ENCODE measurements at regions not wholly inside any gene's neighbourhood (a gene's known extent, or its start where the extent isn't known, plus 50 kb on each side); places are given as distances from the start of the nearest gene placed in this dataset.
A peak's percentile ranks its signal among the peaks of the same experiment; 100 is the strongest.

DNA sequence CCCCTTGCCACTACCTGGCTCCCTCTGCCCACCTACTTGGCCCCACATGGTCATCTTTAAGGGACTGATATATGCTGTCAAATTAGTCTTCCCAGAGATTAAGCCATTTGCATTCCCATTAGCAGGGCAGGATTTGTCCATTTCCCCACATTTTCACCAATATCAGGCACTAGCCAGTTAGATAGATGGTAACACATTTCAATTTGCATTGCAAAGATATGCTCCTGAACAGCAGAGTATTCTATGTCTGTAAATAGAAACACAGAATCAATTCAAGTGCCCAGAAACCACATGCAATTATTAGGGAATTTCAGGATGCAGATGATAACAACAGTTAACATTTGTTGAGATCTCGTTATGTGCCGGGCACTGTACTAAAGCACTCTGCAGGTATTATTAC, 92.6 kb upstream of the IL12B start:
- DNase-seq, result no peak

- no peak for DNase-seq
These were observed 93.8 kb upstream of the IL12B start for GRCh38 chr5:159424123-159424522.

GRCh38 chr5:159426694-159427093, 96.4 kb upstream of the IL12B start:
- DNase-seq, result no peak

GRCh38 chr5:159427180-159428012, 97.1 kb upstream of the IL12B start:
- DNase-seq, result no peak

- no peak for DNase-seq
These were observed 100.2 kb upstream of the IL12B start for GRCh38 chr5:159430361-159431012.

GRCh38 chr5:159435855-159436254, 105.6 kb upstream of the IL12B start:
- DNase-seq, result no peak

DNA sequence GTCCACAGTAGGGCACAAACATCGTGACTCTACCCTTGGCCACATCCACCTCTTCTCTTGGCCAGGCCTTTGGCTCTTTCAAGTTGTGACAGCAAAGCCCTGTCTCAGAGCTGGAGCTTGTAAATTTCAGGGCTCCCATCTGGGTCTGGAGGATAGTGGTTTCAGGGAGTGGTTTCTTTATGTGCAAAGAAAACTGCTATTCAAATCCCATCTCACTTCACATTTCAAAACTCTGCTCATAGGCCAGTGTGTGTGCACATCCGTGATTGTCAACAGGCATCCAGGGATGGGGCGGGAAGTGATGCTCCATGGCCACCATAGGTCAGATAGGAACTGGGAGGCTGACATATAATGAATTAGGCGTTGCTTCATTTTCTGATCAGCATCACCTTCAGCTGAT, 107.8 kb upstream of the IL12B start:
- no peak for DNase-seq

- DNase-seq, result no peak
These were observed 108.7 kb upstream of the IL12B start for GRCh38 chr5:159439002-159439401.

- no peak for DNase-seq
These were observed 109.9 kb upstream of the IL12B start for GRCh38 chr5:159440235-159440634.

GRCh38 chr5:159440968-159441367, 110.7 kb upstream of the IL12B start:
- DNase-seq, result no peak

DNA sequence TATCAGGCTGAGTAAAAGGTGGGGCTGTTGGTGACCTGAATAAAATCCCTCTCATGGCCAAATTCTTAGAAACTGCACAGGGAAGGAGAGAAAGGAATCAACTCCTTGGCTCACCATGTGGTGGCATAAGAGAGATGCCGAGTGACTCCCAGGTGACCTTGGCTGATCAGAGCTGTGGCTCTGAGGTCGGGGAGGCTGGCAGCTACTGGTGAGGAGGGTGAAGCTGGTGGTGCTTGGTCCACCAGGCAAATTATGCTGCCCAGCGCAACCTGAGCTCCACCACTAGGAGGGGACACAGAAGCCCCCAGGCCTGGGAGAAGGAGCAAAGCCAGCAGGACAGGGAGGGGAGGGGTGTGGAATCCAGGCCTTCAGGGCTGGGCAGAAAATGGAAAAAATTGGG, 111.2 kb upstream of the IL12B start:
- DNase-seq, result no peak

DNA sequence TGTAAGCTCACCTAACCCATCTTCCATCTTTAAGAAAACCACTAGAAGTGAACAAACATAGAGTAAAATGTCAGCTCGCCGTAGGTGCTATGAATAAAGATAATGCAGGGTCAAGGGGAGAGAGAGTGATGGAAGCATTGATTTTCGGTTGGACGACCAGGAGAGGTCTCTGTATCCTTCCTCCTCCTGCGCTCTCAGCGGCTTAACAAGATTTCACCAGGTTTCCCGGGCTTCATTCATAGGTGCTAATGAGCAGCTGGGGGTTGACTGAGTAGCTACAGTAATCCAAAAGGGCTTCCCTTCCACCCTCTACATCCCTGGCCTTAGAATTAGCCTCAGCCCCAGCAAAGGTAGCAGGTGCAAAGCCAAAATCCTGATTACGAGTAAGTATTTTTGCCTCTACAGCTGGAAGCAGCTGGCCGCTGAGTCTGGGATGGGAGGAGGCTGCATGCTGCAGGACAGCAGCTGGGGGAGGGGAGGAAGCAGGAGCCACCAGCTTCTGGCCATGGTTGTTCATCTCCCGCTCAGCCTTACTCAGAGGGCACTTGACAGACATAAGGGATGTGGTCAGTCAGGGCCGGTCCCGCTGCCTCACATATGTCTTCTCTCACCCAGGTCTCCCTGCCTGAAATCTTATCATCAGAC, 112.0 kb upstream of the IL12B start:
- DNase-seq, result no peak

DNA sequence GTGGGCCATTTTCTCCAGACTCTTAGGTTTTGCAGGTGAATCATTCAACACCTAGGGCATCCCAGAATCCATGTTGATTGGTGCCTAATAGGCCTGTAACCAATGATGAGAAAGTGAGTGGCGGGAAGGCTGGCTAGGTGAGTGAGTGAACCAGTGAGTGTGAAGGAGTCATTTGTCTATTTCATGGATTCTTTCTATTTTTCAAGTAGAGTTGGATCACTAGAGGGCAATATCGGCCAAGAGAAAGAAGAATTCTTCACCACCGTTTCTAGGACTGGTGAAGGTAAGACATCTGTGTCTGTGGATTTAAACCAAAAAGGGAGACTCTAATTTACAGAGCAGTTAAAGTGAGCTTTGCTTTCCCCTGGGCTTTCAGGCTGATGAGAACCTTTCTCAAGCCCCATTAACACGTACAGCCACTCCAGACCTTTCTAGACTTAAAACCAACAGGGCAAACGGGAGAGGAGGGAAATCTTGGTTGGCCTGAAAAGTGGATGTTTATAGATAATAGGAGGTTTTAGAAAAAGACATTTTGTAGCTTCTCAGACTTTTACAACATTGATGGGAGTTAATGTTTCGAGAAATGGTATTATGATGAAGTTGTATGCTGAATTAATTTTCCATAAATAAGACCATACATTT, 114.3 kb upstream of the IL12B start:
- peak; percentile 13 for DNase-seq

DNA sequence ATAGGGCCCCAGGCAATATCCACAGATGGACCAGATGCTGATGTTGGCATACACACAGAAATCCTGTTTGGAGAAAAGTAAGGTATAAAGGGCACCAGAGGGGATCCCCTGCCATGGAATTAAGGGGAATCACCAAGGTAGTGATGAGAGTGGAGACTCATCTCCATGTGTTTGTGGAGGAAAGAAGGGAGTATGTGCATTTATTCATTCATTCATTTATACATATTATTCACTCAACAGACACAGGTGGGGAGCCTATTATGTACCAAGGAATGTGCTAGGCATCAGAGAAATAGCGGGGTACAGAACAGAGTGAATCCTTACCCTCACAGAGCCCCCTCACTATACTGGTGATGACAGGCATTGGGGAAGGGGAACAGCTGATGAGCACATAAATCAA, 116.8 kb upstream of the IL12B start:
- no peak for DNase-seq

DNA sequence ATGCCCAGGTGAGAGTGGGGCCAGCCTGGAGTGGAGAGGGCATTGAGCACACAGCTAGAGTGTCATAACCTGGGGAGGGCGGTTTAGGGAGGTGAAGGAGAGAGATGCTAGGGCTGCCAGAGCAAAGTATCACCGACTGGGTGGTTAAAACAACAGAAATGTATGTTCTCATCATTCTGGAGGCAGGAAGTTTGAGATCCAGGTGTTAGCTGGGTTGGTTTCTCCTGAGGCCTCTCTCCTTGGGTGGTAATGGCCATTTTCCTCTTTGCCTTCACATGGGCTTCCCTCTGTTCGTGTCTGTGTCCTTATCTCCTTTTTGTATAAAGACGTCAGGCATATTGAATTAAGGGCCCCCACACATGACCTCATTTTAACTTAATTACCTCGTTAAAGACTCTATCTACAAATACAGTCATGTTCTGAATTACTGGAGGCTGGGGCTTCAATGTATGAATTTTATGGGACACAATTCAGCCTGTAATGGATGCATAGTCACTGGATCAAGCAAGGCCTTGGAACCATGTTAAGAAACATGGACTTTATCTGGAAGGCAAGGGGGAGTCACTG, 118.6 kb upstream of the IL12B start:
- DNase-seq, result no peak

- DNase-seq, result no peak
These were observed 119.6 kb upstream of the IL12B start for GRCh38 chr5:159449925-159450324.

DNA sequence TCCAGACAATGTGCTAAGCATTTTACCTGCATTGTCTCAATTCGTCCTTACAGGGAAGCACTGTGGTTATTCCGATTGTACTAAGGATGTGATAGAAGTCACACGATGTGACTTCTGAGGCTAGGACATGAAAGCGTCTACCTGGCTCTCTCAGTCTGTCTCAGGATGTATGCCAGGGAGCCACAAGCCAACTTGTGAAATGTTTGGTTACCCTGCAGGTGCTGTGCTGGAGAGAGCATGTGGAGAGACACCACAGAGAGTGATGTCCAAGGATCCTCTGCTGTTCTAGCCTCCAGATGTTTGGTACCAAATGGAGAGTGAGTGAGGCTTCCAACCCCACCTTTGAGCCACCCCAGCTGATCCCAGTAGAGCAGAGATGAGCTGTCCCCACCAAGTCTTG, 120.1 kb upstream of the IL12B start:
- DNase-seq, result no peak

DNA sequence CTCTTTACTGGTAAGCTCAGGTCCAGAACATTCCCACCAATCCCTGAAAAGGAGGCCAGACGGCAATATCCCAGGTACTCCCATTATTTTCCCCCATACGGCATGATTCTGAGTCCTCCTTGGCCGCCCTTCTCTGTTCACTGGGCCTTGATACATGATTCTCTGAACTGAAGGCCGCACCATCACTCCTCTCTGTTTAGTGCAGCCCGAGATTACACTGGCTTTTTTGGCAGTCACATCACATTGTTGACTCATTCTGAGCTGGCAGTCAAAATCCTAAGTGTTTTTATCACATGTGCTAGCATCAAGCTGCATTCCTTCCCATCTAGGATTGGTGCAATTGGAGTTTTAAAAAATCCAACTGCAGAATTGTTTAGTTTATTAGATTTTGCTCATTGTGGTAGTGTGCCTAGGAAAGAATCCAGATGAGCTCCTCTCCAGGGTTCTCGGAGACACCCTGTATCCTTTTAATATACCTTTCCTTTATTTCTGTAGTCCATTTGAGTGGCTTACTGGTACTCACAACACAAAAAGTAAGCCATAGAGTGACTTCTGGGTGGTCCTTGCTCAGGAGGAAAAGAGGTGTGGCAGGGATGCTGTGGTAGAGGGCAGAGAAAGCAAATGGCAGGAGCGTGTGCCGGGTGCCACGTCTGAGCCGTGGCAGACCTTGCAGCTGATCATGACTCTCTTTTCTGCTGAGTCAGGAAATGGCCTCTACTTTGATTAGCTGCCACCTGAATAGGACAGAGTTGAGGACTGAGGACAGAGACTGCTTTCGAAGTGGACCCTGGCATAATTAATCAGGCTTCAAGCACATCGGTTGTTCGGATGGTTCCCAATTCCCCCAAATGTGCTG, 121.1 kb upstream of the IL12B start:
- DNase-seq, result no peak

- DNase-seq, result no peak
These were observed 122.3 kb upstream of the IL12B start for GRCh38 chr5:159452480-159453167.

DNA sequence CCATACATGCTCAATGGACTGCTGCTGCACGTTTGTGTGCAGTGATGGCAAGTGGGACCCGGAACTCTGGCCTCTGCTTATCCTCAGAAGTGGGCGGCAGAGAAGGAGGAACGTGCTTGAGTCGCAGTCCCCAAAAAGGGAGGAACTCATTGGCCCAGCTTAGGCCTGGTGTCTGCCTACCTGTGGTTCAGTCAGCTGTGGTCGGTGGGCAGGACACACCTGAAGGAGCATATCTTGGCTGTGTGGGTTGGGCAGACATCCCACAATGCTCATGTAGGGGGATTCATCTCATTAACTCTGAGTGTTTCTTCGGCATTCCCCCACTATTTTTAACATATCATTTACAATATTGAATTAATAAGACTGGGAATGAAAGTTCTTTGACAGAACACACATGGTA, 122.9 kb upstream of the IL12B start:
- no peak for DNase-seq

DNA sequence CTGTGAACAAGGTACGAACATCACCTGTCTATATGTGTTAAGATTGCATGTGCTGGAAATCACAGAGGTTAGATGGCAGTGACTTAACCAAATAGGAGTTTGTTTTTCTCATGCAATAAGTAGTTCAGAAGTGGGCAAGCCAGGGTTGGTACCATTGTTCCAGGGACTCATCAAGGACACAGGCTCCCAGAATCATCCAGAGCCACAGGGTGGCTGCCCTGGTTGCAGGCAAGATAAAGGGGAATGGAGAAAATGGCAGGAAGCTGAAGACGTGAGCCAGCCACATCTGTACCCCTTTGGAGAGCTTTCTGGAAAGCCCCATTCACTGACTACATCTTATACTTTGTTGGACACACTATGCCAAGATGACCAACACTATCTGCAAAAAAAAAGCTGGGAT, 126.0 kb upstream of the IL12B start:
- DNase-seq, result no peak

All from NCI-H2081 treated with DMSO at 0.1 percent for 48 hours (cell line).